HG02642 (cell line): ENCODE measurements at regions not wholly inside any gene's neighbourhood (a gene's known extent, or its start where the extent isn't known, plus 50 kb on each side); places are given as distances from the start of the nearest gene placed in this dataset.
"Not testable (repeated sequence)": the region's sequence is repeated elsewhere in the genome, so short reads cannot be mapped to it uniquely, and the experiment has no call there.

Experiments used
- ATAC-seq: cut with Tn5 transposase; IDR thresholded peaks from one replicate; pipeline ENCODE4 v1.9.1; 2021; ENCODE audit warnings: mild to moderate bottlenecking; ENCODE audit not compliant: unreplicated experiment, poor library complexity

DNA sequence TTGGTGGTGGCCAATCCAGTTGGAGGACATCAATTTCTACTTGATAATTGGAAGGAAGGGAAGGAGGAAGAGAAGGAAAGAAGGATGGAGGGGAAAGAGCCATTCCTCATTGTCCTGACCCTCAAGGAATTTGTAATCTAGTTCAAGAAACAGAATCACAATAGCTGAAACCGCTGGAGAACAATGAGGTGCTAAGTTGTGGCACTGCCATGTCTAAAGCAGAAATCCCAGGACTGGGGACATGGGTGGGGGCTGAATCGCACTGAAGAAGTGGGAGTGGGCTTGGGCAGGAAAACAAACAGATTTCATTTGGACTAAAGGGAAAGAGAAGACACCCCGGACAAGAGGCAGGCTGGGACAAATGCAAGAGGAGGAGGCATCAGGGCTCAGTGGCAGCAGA, 183.6 kb downstream of the UACA start:
- ATAC-seq = no peak

DNA sequence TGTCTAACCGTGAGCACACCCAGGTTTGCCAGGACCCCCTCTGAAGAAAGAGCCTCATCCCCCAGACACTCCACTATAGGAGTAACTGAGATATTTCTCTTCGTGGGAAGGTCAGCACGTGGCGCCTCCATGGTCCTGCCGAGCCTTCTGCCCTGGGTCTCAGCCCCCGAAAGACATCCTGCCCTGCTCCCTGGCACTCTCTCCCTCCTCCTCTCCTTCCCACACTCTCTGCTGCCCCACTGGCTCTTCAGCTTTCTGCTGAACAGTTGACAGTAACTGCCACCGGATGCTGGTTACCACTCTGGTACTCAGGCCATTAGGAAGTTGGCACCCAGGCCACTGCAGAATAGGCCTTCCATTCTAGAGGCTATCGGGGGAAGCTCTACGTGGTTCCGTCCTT, 185.2 kb downstream of the UACA start:
- no peak for ATAC-seq

DNA sequence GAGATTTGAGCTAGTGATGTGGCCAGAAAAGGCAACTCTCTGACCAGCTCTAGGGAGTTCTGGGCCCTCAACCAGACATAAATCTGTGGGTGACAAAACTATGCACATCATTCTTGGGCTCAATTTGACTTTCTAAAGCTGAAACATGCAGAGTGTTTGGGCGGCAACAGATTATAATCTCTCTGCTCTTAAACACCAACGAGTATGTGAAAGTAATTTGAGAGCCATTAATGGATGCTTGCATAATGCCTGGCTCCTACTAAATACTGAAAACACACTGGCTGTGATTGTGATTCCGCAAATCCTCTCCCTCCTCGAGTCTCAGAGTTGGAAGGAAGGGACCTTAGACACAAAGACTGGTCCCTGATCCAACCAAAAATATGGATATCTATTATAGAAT, 186.7 kb downstream of the UACA start:
- no peak for ATAC-seq

DNA sequence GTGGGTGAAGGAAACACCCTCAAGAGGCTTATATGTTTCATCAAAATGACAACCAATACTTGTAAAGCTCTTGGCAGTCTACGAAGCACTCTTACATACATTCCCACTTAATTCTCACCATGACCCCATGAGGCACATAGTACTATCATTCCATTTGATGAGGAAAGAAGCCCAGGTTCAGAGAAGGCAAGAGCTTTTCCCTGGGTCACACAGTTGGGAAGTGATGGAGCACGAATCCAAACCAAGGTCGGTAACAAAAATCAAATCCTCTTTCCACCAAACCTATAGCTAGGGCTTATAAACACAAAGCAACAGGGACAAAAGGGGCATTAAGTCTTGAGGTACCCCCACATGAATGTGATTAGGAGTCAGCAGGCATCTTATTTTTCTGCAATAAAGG, 187.1 kb downstream of the UACA start:
- no peak for ATAC-seq

DNA sequence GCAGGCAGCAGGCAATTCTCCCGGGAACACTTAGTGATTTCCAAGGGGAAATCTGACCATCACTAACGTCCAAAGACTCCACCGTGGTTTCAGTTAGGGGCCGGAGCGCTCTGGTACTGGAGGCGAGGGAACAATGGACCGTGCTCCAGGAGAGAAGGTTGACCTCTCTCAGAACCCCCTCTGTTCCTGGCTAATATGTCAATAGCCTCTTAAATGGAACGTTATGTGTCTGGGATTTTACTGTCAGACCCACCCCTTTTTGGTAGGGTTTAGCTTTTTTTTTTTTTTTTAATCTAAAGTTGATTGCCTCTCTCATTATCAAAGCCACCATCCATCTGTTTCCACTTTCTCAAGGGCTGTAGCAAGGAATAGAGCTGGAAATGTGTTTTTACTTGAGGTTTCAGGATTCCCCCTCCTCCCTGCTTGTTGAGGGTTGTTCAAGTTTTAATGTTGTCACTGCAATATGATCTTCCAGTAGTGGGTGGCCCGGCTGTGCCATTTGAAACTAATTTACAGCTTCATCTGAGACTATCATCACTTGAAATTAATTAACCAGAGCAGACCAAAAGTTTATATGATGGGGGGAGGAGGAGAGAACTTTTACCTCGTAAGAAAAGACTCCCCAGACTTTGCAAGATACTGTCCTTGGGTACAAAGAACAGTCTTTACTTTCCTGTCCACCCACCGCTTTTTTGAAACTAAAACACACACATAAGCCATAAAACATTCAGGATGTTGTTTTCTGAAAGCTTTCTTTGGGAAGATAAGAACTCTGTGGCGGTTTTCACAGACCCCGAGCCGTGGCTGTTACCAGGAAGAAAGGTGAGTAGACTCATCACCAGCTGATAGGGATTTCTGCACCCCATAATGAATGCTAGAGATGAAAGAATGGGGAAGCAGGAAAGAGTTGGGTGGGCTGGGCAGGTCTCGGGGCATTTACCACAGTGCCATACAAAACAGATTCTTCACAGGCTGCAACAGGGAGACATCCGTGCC, 187.8 kb downstream of the UACA start:
- ATAC-seq = no peak

DNA sequence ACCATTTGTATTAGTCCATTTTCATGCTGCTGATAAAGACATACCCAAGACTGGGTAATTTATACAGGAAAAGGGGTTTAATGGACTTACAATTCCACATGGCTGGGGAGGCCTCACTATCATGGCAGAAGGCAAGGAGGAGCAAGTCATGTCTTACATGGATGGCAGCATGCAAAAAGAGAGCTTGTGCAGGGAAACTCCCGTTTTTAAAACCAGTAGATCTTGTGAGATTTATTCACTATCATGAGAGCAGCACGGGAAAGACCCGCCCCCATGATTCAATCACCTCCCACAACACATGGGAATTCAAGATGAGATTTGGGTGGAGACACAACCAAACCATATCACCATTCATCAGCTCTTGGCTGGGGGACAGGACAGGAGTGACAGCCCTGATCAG, 189.0 kb downstream of the UACA start:
- ATAC-seq = not testable (repeated sequence)

DNA sequence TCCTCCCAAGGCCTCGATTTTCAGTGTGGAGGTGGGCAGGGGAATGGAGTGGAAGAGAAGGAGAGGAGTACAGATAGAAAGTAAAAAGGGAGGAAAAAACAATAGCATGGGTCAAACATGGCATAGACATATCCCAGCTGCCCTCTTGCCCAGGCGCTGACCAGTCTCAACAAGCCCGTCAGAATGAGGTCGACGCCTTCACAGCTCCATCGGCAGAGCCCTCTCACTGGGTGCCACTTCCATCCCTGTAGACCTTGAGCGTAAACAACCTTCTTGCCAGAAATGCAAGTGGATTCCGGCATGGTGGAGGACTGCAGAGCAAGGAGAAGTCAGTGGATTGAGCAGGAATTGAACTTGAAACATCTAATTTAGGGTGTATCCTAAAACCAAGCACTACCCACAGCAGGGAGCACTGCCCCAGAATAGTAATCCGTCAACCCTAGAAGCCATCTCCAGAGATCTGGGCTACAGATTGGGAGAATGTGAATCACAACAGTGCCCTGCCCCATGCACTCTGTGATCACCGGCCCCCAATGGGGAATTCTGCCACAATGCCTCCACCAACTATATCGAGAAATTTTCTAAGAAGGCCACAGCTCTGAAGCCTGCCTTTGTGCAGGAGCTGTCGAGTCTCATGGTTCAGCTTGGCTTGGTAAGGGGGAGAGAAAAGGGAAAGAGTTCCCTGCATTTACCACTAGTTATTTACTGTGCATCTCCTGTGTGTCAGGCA, 190.1 kb downstream of the UACA start:
- no peak for ATAC-seq

DNA sequence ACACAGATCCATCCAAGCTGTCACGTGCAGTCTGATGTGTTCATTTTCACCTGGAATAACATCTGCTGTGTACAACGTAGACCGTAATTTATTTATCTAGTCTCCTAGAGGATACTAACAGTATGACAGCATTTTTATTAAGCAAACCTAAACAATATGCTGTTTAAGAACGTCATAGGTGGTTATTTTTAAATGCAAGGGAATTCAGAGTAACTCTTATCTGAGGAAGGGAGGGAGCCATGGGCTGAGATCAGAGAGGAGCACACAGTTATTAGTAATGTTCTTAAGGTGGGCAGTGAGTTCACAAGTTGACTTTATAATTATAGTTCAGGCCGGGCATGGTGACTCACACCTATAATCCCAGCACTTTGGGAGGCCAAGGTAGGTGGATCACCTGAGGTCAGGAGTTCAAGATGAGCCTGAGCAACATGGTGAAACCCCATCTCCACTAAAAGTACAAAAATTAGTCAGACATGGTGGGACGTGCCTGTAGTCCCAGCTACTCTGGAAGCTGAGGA, 193.6 kb downstream of the UACA start:
- no peak for ATAC-seq

DNA sequence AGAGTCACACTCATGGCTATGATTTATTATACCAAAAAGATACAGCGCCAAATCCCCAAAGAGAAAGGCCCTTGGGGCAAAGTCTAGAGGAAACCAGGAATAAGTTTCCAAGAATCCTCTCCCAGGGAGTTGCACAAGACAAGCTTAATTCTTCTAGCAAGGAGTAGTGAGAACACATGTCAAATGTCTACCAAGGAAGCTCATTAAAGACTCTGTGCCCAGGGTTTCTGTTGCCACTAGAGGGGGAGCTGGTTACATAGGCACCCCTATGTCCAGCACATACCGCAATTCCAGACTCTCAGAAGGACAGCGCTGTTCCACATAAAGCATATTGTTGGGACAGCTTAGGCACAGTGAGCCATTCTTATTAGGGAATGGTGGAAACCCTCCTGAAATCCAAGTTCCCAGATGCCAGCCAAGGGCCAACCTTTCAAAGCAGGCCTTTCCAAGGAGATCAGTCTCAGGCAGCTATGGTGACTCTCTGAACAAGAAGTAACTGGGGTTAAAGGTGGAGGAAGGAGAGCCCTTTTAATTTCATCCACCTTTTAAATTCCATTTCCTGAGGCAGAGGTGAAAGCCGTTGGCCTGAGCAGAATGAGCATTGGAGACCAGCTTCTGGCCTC, 194.2 kb downstream of the UACA start:
- no peak for ATAC-seq

DNA sequence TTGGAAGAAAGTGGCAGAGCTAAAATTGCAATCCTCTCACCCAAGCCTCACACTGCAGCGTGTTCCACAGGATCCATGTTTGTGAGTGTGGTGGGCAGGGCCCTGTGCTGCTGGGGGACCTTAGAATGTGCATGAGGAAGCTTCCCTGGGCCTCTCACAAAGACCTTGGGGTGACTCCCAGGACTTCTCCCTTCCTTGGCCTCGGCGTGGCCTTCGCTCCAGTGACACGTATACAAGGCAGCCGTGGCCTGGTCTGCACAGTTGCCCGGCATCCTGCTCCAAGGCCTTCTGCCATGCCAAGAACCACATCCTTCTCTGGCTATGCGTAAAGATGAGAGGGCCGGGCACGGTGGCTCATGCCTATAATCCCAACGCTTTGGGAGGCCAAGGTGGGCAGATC, 196.4 kb downstream of the UACA start:
- no peak for ATAC-seq

DNA sequence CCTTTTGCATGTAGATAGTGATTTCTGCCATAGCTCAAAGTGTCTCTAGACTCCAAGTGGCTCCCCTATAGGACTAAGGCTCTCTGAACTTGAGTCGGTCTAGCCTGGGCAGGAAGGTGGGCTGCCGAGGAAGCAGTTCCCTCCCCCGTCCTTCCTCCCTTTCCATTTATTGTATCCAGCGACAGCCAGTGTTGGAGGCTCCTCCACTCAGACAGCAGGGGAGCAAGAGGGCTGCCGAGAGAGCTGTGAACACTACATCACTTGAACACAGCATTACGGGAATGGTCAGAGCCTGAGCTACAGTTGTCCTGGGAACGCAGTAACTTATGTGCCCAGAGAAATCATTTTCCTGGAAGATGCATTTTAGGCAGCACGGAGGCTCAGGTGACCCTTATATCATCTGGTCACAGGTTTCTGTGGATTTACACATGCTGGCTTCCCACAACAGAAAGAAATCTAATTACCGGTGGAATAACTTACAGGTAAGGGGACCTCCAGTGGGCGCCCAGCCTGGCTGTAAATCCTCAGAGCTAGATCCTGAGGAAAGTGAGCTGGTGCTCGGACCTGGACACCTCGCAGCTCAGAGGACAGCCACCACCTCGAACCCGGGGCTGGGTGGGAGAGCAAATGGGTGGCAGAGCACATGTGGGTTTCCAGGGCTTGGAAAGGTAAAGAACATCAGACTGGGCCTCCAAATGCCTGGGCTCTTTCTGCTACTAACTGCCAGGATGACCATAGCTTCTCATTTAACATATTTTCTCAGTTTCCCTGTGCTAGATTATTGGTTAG, 197.1 kb downstream of the UACA start:
- ATAC-seq = no peak

DNA sequence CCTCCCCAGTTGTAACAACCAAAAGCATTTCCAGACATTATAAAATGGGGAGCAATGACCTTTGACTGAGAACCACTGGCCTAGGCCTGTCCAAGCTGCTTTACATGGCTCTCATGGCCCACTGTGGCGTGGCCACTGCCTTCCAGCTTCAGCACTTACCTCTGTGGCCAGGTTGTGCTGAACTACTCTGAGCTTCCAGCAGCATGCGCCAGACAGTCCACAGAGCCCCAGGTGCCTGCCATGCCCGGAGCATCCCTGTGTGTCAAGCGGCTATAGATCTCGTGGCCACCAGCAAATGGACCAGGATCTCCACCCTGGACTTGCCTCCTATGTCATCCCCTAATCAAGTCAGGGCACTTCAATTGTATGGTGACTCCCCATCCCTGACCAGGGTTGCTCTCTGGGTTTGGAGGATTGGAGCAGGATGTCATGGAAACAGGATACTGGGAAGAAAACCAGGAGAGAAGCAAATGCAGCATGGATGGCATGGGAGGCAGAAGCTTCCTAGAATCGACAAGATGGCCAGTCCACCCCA, 199.7 kb downstream of the UACA start:
- ATAC-seq = no peak

DNA sequence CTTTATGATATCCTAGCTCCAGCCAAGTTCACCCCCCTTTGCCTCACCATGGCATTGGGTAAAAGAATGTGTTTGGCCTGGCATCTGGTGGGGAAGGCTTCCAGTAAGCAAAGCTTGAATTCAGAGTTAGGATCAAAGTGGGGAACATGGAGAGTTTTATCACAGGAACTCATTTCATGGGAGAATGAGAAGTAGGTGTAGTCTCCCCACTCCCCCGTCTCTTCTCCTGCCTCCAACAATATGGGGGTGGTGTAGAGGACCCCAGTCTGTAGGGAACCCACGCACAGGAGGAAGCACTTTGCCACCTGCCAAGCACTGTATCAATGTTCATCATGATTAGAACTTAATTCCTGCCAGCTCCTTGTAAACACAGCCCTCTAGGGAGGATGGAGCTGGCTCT, 200.5 kb downstream of the UACA start:
- ATAC-seq = no peak

DNA sequence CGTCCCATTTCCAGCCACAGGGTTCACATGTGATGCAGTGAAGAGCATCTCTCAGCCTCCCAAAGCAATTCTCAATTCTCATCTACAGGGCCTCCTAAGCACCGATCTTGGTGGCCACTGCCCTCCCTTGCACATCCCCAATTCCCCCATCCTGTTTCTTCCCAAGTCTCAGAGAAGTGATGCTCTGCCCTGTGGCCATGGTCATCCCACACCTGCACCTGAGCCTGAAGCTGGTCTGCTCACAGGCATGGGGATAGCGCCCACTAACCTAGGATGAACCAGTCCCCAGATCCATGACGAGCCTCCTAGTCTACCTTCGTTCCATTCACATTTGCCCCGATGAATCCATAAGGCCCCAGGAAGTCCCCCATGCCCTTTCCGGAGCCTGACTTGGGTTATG, 201.5 kb downstream of the UACA start:
- ATAC-seq = no peak

DNA sequence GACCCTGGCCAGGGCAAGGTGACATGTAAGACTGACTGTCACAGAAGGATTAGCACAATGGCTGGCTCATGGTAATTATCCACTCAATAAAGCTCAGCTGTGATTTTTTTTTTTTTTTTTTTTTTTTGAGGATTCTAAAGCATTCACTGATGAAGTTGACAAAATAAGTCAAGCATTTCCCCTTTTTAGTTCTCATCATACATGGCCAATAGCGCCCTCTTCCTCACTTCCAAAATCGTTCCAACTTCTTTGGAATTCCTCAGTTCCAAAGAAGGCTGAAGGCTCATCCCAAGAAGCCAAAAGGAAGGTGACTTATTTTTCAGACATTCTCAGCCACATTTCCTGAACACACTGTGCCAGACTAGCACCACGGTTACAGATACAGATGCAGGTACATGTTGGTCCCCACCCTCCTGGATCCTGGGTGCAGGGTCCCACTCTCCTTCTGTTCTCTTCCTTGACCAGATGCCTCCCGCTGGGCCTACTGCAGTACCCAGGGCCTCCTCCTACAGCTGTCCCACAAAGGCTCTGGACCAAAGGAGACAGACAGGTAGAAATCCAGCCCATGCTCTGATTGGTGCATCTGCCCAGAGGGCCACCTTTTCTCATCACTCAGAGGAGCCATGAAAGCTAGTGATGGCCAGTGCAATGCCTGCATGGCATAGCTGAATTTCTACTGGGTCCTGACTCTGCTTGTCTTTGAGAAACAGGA, 202.6 kb downstream of the UACA start:
- ATAC-seq = no peak

DNA sequence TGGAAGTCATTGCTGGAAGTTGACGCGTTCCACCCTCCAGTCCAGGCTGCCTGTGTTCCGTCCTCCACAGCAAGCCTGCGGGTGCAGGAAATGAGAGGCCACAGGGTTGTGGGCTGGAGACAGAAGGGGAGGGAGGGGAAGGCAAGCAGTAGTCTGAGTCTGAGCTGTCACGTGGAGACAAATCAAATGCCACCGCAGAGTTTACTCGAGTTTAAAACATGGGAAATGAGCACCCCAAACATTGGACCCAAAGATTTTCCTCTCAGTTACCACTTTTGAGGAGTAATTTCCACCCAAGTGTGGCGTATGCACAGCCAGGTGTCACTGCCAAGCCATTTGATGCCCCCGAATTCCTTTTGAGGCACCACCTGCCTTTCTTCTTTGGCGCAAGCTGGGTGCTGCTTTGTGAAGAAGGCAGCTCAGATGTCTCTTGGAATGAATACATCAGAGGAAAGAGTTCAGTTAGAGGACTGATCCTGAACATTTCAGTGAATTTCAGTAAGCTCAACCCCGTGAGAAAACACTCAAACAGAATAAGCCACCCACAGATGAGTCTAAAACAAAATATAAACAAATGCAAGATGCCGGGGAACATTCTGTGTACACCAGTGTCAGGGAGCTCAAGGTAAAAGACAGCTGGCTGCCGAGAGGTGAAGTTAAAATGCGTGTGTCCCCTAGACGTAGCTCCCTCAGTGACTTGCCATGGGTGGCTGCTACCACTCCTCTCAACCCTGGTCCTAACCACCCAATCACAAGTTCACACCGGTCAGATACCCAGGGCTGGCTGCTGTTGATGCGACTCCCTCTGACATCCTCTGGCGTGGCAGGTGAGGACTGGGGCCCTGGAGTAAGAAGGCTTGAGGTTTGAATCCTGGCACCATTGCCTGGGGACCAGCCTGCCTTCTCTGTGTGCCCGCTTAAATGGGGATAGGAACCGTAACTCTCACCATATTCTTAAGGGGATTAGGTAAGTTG, 203.8 kb downstream of the UACA start:
- no peak for ATAC-seq

DNA sequence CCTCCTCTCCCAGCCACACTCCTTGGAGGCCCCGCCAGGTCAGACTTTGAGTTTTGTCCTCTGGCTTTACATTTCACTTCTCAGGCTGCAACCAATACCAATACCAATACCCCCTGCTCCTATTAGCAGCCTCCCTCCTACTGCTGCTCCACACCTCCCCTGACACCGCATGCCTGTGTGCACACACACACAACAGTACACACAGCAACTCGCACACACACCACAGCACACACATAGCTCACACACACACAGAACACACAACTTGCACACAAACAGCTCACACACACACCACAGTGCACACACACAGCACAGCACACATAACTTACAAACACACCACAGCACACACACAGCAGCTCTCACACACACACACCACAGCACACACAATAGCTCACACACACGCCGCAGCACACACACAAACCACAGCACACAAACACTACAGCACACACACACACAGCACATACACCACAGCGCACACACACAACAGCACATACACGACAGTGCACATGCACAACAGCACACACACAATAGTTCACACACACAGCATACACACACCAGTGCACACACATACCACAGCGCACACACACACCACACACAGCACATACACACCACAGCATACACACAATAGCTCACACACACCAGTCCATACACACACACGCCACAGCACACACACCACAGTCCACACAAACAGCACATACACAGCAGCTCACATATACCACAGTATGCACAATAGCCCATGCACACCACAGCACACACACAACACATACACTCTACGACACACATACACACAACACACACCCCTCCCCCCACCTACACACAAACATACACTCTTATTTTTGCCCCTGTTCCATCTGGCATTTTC, 204.7 kb downstream of the UACA start:
- ATAC-seq = no peak
